SK-N-SH (cell line): ENCODE measurements at regions not wholly inside any gene's neighbourhood (a gene's known extent, or its start where the extent isn't known, plus 50 kb on each side); places are given as distances from the start of the nearest gene placed in this dataset.

Source experiments
- CHD2 ChIP-seq: fragments of 150-350 bp; IDR thresholded peaks from 2 replicates; pipeline ENCODE4 v1.6.1; 2018; ENCODE audit warnings: low read length; ENCODE audit not compliant: partially characterized antibody
- EZH2phosphoT487 ChIP-seq: fragments of 200-600 bp; sonication (generic); IDR thresholded peaks from 2 replicates; pipeline ENCODE4 v1.6.1; 2017; ENCODE audit warnings: low read depth, mixed run types, mild to moderate bottlenecking, antibody characterized with exemption, moderate library complexity, borderline replicate concordance
- FOXM1 ChIP-seq: IDR thresholded peaks from 2 replicates; pipeline ENCODE4 v1.4.0; 2012; ENCODE audit warnings: low read depth, mild to moderate bottlenecking
- GABPA ChIP-seq: IDR thresholded peaks from 2 replicates; pipeline ENCODE4 v1.4.0; 2012; ENCODE audit warnings: low read depth, mild to moderate bottlenecking
- JUND ChIP-seq: IDR thresholded peaks from 2 replicates; pipeline ENCODE4 v1.4.0; 2012
- POLR2AphosphoS5 ChIP-seq: IDR thresholded peaks from 2 replicates; pipeline ENCODE4 v1.6.1; 2012; ENCODE audit warnings: low read depth, low read length
- RAD21 ChIP-seq: IDR thresholded peaks from 2 replicates; pipeline ENCODE4 v1.6.1; 2012; ENCODE audit warnings: mild to moderate bottlenecking, low read length
- TEAD4 ChIP-seq: IDR thresholded peaks from 2 replicates; pipeline ENCODE4 v1.4.0; 2012; ENCODE audit warnings: mild to moderate bottlenecking, borderline replicate concordance; ENCODE audit not compliant: insufficient read depth
- YY1 ChIP-seq: IDR thresholded peaks from 2 replicates; pipeline ENCODE4 v1.4.0; 2012; ENCODE audit warnings: low read depth, mild to moderate bottlenecking
- TF ChIP-seq, protein P1 (sequence below): fragments of 200-600 bp; sonication (generic); IDR thresholded peaks from 2 replicates; pipeline ENCODE4 v1.6.1; 2017; ENCODE audit warnings: antibody characterized with exemption, mild to moderate bottlenecking, moderate library complexity
- TF ChIP-seq, protein P2 (sequence below): IDR thresholded peaks from 2 replicates; pipeline ENCODE4 v1.4.0; 2012; ENCODE audit warnings: low read depth, borderline replicate concordance
- TF ChIP-seq, protein P3 (sequence below): IDR thresholded peaks from 2 replicates; pipeline ENCODE4 v1.6.1; 2012; ENCODE audit warnings: mild to moderate bottlenecking, low read depth, low read length, moderate library complexity
- TF ChIP-seq, protein P4 (sequence below): fragments of 150-350 bp; IDR thresholded peaks from 2 replicates; pipeline ENCODE4 v1.6.1; 2016; ENCODE audit warnings: mild to moderate bottlenecking, low read depth, low read length

DNA sequence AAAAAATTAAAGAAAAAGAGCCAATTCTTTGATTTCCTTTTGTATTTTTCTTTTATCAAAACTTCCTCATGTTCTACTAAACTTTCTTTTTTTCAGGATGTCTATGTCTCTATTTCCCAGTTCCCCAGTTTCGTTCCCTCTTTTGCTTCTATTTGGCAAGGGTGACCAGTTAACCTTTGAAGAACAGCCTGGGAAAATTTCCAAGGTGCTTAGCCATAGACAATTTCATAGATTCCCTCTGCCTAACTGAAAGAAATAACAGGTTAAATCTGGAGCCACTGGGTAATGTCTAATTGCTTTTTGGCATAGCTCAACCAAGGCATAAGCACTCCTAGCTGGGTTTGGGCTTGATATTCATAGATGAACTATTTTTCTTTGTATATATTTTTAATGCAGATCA lies 272.3 kb downstream of the ADGRL2 start:
- TF ChIP-seq FOXM1 (no peak), EZH2phosphoT487 (no peak), GABPA (no peak), CHD2 (no peak), YY1 (no peak), JUND (no peak), TEAD4 (no peak), POLR2AphosphoS5 (no peak), RAD21 (no peak)
- TF ChIP-seq, protein P1, sequence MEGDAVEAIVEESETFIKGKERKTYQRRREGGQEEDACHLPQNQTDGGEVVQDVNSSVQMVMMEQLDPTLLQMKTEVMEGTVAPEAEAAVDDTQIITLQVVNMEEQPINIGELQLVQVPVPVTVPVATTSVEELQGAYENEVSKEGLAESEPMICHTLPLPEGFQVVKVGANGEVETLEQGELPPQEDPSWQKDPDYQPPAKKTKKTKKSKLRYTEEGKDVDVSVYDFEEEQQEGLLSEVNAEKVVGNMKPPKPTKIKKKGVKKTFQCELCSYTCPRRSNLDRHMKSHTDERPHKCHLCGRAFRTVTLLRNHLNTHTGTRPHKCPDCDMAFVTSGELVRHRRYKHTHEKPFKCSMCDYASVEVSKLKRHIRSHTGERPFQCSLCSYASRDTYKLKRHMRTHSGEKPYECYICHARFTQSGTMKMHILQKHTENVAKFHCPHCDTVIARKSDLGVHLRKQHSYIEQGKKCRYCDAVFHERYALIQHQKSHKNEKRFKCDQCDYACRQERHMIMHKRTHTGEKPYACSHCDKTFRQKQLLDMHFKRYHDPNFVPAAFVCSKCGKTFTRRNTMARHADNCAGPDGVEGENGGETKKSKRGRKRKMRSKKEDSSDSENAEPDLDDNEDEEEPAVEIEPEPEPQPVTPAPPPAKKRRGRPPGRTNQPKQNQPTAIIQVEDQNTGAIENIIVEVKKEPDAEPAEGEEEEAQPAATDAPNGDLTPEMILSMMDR: no peak
- TF ChIP-seq, protein P2, sequence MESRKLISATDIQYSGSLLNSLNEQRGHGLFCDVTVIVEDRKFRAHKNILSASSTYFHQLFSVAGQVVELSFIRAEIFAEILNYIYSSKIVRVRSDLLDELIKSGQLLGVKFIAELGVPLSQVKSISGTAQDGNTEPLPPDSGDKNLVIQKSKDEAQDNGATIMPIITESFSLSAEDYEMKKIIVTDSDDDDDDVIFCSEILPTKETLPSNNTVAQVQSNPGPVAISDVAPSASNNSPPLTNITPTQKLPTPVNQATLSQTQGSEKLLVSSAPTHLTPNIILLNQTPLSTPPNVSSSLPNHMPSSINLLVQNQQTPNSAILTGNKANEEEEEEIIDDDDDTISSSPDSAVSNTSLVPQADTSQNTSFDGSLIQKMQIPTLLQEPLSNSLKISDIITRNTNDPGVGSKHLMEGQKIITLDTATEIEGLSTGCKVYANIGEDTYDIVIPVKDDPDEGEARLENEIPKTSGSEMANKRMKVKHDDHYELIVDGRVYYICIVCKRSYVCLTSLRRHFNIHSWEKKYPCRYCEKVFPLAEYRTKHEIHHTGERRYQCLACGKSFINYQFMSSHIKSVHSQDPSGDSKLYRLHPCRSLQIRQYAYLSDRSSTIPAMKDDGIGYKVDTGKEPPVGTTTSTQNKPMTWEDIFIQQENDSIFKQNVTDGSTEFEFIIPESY: no peak
- TF ChIP-seq, protein P3, sequence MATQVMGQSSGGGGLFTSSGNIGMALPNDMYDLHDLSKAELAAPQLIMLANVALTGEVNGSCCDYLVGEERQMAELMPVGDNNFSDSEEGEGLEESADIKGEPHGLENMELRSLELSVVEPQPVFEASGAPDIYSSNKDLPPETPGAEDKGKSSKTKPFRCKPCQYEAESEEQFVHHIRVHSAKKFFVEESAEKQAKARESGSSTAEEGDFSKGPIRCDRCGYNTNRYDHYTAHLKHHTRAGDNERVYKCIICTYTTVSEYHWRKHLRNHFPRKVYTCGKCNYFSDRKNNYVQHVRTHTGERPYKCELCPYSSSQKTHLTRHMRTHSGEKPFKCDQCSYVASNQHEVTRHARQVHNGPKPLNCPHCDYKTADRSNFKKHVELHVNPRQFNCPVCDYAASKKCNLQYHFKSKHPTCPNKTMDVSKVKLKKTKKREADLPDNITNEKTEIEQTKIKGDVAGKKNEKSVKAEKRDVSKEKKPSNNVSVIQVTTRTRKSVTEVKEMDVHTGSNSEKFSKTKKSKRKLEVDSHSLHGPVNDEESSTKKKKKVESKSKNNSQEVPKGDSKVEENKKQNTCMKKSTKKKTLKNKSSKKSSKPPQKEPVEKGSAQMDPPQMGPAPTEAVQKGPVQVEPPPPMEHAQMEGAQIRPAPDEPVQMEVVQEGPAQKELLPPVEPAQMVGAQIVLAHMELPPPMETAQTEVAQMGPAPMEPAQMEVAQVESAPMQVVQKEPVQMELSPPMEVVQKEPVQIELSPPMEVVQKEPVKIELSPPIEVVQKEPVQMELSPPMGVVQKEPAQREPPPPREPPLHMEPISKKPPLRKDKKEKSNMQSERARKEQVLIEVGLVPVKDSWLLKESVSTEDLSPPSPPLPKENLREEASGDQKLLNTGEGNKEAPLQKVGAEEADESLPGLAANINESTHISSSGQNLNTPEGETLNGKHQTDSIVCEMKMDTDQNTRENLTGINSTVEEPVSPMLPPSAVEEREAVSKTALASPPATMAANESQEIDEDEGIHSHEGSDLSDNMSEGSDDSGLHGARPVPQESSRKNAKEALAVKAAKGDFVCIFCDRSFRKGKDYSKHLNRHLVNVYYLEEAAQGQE: no peak
- TF ChIP-seq, protein P4, sequence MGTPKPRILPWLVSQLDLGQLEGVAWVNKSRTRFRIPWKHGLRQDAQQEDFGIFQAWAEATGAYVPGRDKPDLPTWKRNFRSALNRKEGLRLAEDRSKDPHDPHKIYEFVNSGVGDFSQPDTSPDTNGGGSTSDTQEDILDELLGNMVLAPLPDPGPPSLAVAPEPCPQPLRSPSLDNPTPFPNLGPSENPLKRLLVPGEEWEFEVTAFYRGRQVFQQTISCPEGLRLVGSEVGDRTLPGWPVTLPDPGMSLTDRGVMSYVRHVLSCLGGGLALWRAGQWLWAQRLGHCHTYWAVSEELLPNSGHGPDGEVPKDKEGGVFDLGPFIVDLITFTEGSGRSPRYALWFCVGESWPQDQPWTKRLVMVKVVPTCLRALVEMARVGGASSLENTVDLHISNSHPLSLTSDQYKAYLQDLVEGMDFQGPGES: no peak
